ENCODE measurements at regions not wholly inside any gene's neighbourhood (a gene's known extent, or its start where the extent isn't known, plus 50 kb on each side); places are given as distances from the start of the nearest gene placed in this dataset.

DNA sequence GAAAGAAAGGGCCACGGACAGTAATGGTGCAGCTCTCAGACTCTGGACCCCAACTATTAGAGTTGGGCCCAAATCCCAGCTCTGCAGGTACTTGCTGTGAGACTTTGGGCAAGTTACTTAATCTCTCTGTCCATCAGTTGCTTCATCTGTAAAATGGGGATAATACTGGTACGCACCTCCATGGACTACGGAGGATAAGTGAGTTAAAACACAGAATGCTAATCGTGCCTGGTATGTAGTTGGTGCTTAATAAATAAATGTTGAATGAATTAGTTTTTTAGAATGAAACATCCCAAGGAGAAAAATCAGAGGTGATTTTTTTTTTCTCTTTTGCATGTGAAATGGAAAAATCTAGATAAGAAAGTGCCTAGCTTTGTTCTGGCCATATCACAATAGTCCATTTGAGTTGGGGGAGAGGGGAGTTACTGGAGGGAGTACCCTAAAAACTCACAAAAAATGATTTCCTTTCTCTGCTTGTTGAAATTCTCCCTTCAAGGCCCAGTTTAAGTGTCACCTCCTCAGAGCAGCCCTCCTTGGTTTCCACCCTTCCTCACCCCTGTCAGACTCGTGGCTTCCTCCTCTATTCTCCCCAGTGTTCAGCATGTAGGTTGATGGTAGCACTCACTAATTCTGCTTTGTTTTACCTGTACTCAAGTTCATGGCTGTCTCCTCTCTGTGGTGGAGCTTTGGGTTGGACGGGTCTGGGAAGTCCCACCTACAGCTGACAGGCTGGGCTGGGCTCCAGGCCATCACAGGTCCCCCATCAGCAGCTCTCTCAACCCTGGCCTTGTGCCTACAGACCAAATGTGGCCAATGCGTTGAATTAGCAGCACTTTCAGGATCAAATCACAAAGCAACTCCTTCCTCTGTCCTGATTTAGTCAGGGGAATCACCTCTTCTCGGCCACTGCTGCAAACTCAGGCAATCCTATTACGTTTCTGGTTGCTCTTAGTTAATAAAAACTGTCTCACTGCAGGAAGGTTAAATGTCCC is 92.8 kb upstream of the TAF1B start:
- TF ChIP-seq, protein P1, sequence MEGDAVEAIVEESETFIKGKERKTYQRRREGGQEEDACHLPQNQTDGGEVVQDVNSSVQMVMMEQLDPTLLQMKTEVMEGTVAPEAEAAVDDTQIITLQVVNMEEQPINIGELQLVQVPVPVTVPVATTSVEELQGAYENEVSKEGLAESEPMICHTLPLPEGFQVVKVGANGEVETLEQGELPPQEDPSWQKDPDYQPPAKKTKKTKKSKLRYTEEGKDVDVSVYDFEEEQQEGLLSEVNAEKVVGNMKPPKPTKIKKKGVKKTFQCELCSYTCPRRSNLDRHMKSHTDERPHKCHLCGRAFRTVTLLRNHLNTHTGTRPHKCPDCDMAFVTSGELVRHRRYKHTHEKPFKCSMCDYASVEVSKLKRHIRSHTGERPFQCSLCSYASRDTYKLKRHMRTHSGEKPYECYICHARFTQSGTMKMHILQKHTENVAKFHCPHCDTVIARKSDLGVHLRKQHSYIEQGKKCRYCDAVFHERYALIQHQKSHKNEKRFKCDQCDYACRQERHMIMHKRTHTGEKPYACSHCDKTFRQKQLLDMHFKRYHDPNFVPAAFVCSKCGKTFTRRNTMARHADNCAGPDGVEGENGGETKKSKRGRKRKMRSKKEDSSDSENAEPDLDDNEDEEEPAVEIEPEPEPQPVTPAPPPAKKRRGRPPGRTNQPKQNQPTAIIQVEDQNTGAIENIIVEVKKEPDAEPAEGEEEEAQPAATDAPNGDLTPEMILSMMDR (IDR thresholded peaks at IDR 0.05 in 2 of 3, conservative IDR thresholded peaks at IDR 0.05 in 1 of 3; ENCODE audit: borderline replicate concordance in 1 of 3, insufficient read depth in 1 of 3, low read depth in 2 of 3, low read length in 2 of 3), result no peak
- TF ChIP-seq POLR2A (IDR thresholded peaks at IDR 0.05; ENCODE audit: borderline replicate concordance, extremely low read depth, insufficient read depth, insufficient read length) (no peak), EZH2 (IDR thresholded peaks at IDR 0.05) (no peak), YY1 (IDR thresholded peaks at IDR 0.05; ENCODE audit: extremely low read depth, insufficient replicate concordance, low read depth, low read length) (no peak)
- TF ChIP-seq, protein P2, sequence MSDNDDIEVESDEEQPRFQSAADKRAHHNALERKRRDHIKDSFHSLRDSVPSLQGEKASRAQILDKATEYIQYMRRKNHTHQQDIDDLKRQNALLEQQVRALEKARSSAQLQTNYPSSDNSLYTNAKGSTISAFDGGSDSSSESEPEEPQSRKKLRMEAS (IDR thresholded peaks at IDR 0.05), result no peak
- TF ChIP-seq, protein P3, sequence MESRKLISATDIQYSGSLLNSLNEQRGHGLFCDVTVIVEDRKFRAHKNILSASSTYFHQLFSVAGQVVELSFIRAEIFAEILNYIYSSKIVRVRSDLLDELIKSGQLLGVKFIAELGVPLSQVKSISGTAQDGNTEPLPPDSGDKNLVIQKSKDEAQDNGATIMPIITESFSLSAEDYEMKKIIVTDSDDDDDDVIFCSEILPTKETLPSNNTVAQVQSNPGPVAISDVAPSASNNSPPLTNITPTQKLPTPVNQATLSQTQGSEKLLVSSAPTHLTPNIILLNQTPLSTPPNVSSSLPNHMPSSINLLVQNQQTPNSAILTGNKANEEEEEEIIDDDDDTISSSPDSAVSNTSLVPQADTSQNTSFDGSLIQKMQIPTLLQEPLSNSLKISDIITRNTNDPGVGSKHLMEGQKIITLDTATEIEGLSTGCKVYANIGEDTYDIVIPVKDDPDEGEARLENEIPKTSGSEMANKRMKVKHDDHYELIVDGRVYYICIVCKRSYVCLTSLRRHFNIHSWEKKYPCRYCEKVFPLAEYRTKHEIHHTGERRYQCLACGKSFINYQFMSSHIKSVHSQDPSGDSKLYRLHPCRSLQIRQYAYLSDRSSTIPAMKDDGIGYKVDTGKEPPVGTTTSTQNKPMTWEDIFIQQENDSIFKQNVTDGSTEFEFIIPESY (IDR thresholded peaks at IDR 0.05; ENCODE audit: extremely low read depth, insufficient replicate concordance, low read length), result no peak

All from HCT116 (cell line).